DND-41 (cell line): ENCODE measurements at regions not wholly inside any gene's neighbourhood (a gene's known extent, or its start where the extent isn't known, plus 50 kb on each side); places are given as distances from the start of the nearest gene placed in this dataset.

Experiments
- EZH2 ChIP-seq: IDR thresholded peaks from 3 replicates; pipeline ENCODE4 v1.6.1; 2012; ENCODE audit warnings: borderline replicate concordance, low read depth, mild to moderate bottlenecking, moderate library complexity, low read length, inconsistent platforms; ENCODE audit not compliant: severe bottlenecking
- TF ChIP-seq, protein P1 (sequence below): IDR thresholded peaks from 2 replicates; pipeline ENCODE4 v1.5.1; 2012; ENCODE audit warnings: borderline replicate concordance, low read length, moderate library complexity, mild to moderate bottlenecking; ENCODE audit not compliant: poor library complexity, severe bottlenecking; ENCODE audit errors: extremely low read depth

DNA sequence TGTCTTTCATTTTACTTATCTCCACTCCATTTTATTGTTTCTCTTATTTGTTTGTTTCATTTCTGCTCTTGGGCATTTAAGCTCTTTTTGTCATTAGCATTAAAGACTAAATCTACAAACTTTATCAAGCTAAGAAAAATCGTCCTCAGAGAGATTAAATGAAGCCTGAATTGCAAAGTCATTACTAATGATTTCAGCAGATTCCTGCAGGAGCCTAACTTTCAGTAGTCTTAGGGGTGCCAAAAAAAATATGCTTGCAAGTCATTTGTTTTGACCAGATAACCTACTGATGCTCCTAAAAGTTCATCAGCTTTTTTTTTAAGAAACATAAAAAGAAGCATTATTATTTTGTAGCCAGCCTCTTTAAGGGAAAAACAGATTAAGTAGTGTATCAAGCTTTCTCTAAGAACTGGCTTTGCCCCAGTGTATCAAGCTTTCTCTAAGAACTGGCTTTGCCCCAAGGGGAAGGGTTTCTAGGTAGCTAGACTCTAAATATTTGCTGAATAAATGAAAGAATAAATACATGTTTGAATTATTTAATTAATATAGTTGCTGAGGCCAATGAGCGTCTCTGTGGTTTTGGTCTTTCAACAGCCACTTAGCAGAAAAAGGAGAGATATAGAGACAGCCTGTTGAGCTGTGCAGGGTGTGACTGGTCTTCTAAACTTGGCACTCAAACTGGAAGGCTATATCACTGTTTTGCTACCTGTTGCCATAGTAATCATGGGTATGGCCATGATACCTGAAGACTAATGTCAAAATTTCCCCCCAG lies 174.2 kb downstream of the BTC start:
- TF ChIP-seq, protein P1, sequence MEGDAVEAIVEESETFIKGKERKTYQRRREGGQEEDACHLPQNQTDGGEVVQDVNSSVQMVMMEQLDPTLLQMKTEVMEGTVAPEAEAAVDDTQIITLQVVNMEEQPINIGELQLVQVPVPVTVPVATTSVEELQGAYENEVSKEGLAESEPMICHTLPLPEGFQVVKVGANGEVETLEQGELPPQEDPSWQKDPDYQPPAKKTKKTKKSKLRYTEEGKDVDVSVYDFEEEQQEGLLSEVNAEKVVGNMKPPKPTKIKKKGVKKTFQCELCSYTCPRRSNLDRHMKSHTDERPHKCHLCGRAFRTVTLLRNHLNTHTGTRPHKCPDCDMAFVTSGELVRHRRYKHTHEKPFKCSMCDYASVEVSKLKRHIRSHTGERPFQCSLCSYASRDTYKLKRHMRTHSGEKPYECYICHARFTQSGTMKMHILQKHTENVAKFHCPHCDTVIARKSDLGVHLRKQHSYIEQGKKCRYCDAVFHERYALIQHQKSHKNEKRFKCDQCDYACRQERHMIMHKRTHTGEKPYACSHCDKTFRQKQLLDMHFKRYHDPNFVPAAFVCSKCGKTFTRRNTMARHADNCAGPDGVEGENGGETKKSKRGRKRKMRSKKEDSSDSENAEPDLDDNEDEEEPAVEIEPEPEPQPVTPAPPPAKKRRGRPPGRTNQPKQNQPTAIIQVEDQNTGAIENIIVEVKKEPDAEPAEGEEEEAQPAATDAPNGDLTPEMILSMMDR, result no peak
- TF ChIP-seq EZH2, result no peak
